LNCAP (cell line): ENCODE measurements at regions not wholly inside any gene's neighbourhood (a gene's known extent, or its start where the extent isn't known, plus 50 kb on each side); places are given as distances from the start of the nearest gene placed in this dataset.

Experiments used
- TF ChIP-seq, protein P1 (sequence below): fragments of 450-650 bp; IDR thresholded peaks from 2 replicates; pipeline ENCODE4 v1.5.1; 2017; ENCODE audit warnings: mild to moderate bottlenecking

- TF ChIP-seq, protein P1, sequence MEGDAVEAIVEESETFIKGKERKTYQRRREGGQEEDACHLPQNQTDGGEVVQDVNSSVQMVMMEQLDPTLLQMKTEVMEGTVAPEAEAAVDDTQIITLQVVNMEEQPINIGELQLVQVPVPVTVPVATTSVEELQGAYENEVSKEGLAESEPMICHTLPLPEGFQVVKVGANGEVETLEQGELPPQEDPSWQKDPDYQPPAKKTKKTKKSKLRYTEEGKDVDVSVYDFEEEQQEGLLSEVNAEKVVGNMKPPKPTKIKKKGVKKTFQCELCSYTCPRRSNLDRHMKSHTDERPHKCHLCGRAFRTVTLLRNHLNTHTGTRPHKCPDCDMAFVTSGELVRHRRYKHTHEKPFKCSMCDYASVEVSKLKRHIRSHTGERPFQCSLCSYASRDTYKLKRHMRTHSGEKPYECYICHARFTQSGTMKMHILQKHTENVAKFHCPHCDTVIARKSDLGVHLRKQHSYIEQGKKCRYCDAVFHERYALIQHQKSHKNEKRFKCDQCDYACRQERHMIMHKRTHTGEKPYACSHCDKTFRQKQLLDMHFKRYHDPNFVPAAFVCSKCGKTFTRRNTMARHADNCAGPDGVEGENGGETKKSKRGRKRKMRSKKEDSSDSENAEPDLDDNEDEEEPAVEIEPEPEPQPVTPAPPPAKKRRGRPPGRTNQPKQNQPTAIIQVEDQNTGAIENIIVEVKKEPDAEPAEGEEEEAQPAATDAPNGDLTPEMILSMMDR, result no peak
Measured at GRCh38 chr17:10956821-10957220, 118.9 kb upstream of the PIRT start.

GRCh38 chr17:10944819-10945218 lies 106.9 kb upstream of the PIRT start:
- TF ChIP-seq, protein P1, result no peak

- TF ChIP-seq, protein P1, result no peak
Measured at GRCh38 chr17:10936931-10937330, 99.0 kb upstream of the PIRT start.

DNA sequence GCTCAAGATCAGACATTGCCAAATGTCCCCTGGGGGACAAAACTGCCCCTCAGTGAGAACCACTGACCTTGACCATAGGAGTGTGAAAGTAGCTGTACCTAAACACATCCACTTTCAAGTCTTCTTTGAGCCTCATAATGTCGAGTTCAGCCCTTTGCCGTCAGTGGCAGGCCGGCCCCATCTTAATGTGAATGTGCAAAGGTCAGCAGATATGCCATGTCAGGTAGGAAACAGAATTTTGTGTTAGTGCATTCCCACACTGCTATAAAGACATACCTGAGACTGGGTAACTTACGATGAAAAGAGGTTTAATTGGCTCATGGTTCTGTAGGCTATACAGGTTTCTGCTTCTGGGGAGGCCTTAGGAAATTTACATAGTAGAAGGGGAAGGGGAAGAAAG lies 95.1 kb upstream of the PIRT start:
- TF ChIP-seq, protein P1, result no peak

- TF ChIP-seq, protein P1, result no peak
Measured at GRCh38 chr17:10931133-10931532, 93.2 kb upstream of the PIRT start.

GRCh38 chr17:10927712-10928111 lies 89.8 kb upstream of the PIRT start:
- TF ChIP-seq, protein P1, result no peak

- TF ChIP-seq, protein P1, result no peak
Measured at GRCh38 chr17:10920558-10921108, 82.7 kb upstream of the PIRT start.

- TF ChIP-seq, protein P1, result no peak
Measured at GRCh38 chr17:10907370-10907769, 69.5 kb upstream of the PIRT start.
